ENCODE measurements at regions not wholly inside any gene's neighbourhood (a gene's known extent, or its start where the extent isn't known, plus 50 kb on each side); places are given as distances from the start of the nearest gene placed in this dataset.
"Not testable (repeated sequence)": the region's sequence is repeated elsewhere in the genome, so short reads cannot be mapped to it uniquely, and the experiment has no call there.

DNA sequence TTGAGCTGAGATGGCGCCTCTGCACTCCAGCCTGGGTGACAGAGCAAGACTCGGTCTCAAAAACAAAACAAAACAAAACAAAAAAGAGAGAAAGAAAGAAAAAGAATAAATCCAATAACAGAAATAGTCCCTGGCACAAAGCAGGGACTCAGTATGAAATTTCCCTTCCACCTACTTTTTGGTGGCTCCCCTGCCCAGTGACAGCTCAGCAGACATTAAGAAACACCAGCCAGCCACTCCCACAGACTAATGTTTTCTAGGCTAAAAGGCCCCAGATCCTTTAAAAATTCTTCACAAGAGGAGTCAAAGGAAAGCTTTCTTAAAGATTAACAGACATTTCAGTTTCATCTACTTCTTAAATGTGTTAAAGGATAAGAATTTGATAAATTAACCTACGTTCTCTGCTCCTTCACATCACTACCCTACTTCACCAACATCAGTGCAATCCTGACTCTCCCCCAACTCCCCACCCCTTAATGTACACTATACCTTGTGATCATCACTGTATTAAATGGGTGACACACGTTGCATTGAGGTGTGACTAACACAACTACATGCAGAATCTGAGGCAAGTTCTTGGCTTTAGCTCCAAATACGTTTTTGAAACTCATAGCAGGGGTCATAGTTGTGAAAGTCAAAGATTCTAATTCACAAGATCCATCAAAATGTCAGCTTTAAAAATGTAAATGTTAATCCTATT lies 114.5 kb upstream of the CAV2 start:
- no peak for DNase-seq

DNA sequence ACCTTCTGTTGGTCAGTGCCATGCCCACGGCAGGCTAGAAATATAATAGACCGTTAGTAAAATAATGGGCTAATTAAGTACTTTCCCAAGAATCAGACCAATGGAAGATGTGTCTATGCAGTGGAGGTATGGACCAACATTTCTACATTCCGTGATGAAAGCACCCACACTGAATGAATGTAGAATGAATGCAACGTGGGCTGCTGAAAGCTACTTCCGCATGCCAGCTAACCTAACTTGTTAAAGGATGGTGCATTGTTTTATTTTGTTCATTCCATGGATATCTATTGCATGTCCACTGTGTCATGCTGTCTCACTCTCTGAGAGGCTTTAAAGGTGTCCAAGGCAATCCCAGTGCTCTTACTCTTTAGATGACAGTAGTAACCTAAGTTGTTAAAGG lies 112.9 kb upstream of the CAV2 start:
- no peak for DNase-seq

DNA sequence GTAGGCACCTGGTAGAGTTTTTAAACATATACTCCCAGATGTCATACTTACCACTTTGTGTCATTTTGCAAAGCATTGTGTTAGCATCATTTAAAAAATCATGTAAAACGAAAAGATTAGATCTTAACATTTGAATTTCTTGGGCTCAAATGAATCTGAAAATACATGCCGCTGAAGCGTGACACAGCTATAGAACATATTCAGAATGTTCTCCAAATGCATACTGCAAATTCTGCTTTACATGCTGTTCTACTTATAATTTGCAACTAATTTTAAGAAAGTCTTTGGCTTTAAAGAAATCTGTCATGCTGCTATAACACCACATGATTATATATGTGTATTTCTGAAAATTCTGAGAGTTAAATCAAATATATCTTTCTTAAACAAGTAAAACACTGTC lies 109.2 kb upstream of the CAV2 start:
- DNase-seq, result no peak

DNA sequence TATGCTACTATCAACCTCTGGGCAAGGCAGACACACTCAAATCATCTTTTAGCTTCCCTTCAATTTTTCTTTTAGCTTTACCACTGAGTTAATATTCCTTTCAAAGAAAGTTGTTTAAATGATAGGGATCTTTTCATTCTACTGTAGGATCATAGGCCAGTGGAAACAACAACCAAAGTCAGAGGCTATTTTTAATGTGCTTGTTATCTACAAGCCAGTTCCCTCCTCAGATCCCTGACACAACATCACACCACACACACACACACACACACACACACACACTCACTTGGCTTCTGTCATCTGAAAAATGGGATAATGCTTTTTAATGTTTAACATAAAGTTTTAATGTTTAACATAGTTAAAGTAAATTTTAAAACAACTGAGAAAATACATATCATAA lies 106.7 kb upstream of the CAV2 start:
- no peak for DNase-seq

DNA sequence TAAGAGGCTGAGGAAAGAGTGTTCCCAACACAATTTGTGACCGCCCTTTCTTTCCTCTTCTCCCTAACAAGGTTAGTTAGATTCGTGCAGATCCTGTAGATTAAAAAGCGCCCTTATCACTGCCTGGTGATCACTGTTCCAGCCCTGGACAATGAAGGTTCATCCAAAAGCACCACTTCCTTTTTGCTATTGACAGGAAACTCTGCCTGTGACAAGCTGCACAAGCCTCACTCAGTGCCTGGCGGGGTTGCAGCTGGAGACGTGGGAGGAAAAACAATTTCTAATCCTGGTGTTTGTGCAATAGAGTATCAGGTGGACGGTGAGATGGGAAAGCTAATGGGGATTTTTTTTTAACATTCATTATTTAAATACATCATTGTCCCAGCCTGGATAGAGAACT lies 105.9 kb upstream of the CAV2 start:
- no peak for DNase-seq

- DNase-seq, result no peak
Observed at GRCh38 chr7:116394106-116394505, 105.4 kb upstream of the CAV2 start.

GRCh38 chr7:116395141-116395791 lies 104.3 kb upstream of the CAV2 start:
- DNase-seq, result no peak

- no peak for DNase-seq
Observed at GRCh38 chr7:116398672-116399071, 100.9 kb upstream of the CAV2 start.

DNA sequence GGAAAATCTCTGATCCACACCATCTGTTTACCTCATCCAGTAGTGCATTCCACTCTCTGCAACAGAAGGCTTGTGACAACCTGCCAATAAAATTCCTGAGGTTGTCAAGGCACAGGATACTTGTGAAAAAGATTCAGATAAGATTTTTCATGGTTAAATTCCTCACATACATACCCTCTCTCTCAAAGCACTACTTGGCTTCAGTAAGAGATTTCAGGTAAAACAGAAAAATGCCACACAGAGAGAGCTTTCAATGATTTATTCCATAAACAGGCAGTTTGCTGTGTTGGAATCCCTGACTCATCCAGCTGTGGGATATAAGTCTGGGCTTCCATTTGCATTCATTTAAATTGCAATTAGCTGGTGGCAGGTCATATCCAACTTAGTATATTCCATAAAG lies 99.7 kb upstream of the CAV2 start:
- no peak for DNase-seq

DNA sequence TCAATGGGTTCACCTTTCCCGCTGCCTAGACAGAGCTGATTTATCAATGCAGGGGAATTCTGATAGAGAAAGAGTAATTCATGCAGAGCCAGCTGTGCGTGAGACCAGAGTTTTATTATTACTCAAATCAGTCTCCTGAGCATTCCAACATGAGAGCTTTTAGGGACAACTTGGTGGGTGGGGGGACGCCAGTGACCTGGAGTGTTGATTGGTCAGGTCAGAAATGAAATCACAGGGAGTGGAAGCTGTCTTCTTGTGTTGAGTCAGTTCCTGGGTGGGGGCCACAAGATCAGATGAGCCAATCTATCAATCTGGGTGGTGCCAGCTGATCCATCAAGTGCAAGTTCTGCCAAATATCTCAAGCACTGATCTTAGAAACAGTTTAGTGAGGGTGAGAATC lies 99.0 kb upstream of the CAV2 start:
- DNase-seq, result no peak

DNA sequence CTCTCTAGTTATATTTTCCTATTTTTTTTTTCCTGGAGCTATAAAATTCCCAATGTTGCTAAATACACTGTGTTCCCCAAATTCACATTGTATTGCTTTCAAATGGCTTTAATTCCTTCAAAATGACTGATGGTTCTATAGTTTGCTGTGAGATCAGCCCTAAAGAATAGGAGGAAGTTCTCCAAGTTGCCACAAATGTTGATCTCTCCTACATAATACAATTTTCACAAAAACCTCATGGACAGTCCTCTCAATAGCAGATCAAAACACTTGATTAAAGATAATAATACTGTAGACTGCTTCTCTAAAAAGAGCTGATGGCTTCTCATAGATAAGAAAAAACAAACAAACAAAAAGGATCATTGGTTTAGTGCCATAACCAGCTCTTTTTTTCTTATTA lies 97.8 kb upstream of the CAV2 start:
- no peak for DNase-seq

- DNase-seq, result no peak
Observed at GRCh38 chr7:116403265-116403664, 96.3 kb upstream of the CAV2 start.

DNA sequence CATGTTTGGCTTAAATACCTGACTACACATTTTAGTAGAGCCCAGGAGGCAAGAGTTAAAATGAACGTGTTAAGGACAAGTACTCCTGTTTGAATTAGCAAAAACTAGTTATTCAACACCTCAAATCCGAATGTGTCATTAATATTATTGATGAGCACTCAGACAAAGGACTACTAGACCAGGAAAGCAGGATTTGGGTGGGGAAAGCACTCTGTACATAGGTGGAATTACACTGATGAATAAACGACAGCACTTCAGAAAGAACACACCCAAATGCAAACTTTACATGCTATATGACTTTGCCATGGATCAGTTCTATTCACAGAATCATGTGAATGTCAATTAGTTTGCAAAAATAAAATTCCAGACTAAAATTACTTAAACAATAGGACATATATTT lies 95.1 kb upstream of the CAV2 start:
- DNase-seq, result no peak

GRCh38 chr7:116405810-116406209 lies 93.7 kb upstream of the CAV2 start:
- DNase-seq, result no peak

GRCh38 chr7:116407165-116407564 lies 92.4 kb upstream of the CAV2 start:
- DNase-seq, result no peak

- no peak for DNase-seq
Observed at GRCh38 chr7:116408166-116408565, 91.4 kb upstream of the CAV2 start.

DNA sequence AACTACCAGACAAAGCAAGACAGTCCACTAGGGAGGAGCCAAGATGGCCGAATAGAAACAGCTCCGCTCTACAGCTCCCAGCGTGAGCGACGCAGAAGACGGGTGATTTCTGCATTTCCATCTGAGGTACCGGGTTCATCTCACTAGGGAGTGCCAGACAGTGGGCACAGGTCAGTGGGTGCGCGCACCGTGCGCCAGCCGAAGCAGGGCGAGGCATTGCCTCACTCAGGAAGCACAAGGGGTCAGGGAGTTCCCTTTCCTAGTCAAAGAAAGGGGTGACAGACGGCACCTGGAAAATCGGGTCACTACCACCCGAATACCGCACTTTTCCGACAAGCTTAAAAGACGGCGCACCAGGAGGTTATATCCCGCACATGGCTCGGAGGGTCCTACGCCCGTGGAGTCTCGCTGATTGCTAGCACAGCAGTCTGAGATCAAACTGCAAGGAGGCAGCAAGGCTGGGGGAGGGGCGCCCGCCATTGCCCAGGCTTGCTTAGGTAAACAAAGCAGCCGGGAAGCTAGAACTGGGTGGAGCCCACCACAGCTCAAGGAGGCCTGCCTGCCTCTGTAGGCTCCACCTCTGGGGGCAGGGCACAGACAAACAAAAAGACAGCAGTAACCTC lies 90.6 kb upstream of the CAV2 start:
- not testable (repeated sequence) for DNase-seq

- DNase-seq, result not testable (repeated sequence)
Observed at GRCh38 chr7:116410694-116411093, 88.8 kb upstream of the CAV2 start.

DNA sequence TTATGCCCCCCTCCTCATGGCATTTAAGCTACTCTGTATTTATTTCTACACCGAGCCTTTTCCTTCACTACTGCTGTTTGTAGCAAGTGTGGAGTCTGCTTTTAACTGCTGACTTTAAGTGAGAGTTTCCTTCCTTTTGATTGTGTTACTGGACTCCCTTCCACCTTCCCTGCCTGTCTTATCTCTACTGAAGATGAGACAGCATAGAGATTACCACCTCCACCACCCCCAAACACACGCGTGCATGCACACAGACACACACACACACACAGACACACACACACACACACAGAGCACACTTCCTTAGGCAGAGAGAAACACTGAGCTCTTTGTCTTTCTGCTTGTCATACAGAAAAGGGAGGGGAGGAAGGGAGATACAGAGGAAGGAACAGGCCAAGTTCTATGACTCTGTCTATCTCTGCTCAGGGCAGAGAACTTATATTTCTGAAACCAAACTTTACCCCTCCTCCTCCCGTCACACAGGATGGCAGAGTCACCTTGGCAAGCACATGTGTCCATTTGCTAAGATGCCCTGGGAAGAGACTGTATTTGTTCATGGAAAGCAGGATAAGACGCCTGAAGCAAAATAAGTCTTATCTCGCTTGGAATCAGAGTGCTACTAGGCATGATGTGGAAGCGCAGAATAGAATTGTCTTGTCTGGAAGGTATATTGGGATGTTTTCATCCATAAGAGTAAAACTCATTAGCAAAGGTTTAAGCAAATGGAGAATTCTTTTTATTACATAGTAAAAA lies 81.8 kb upstream of the CAV2 start:
- DNase-seq, result no peak

GRCh38 chr7:116418524-116418923 lies 81.0 kb upstream of the CAV2 start:
- DNase-seq, result no peak

DNA sequence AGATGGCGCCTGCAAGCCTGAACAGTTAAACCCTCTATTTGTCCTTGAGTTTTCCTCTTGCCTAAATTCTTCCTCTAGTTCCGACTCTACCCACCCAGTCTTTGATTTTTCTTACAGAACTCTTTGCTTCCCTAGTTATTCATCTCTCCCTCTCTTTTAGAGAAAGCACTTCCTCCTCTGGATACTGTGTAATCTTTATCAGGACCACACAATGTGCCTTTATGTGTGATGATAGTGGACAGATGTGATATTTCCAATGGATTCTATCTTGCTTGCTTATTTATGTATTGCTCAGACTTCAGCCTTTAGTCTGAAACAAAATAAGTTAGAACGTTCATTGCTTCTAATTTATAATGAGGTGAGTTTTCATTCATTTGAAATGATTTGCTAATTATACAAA lies 79.5 kb upstream of the CAV2 start:
- no peak for DNase-seq

DNA sequence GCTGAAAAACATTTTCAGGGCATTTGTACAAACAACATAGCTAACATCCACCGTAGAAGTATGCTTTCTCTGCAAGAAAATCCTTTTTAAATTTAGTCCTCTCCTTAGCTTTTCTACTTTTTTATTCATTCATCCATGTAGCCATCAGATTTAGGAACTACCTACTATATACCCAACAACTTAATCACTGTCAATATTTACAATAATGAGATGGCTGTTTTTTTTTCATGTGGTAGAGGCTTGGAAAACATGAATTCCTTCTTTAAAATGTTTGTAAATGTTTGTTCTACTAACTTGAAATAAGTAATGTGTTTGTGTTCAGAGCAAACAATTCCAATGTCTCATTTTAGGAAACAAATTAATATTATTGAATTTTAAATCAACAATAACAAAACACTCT lies 78.2 kb upstream of the CAV2 start:
- DNase-seq, result no peak

GRCh38 chr7:116422683-116423082 lies 76.9 kb upstream of the CAV2 start:
- no peak for DNase-seq

DNA sequence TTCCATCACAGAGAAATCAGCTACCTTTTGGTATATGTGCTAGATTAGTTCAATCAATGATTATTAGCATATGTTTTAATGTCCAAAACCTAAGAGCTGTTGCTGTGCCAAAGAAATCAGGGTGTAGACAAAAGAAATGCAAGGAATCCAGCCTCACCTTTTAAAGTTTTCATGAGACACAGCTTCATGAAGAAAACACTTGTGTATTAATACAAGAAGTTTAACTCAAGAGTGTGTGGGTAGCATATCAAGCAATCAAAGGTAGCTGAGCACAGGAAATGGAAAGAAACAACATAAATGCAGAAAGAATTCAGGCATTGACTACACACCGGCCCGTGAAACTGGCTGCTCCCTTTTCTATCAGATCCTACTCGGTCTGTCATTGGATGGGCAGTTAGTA lies 76.0 kb upstream of the CAV2 start:
- no peak for DNase-seq

All from NCI-H748 treated with DMSO at 0.1 percent for 48 hours (cell line).